GM12873 (cell line): ENCODE measurements at regions not wholly inside any gene's neighbourhood (a gene's known extent, or its start where the extent isn't known, plus 50 kb on each side); places are given as distances from the start of the nearest gene placed in this dataset.

Experiments used
- CTCF ChIP-seq: IDR thresholded peaks from 2 replicates; pipeline ENCODE4 v1.5.1; 2012; ENCODE audit warnings: low read depth, mild to moderate bottlenecking, moderate library complexity, low read length, control low read depth; ENCODE audit not compliant: insufficient read depth; ENCODE audit errors: missing control alignments

- TF ChIP-seq CTCF, result no peak
Measured at GRCh38 chr12:60265741-60266140, 669.9 kb downstream of the SLC16A7 start.

GRCh38 chr12:60266381-60266852 is 670.6 kb downstream of the SLC16A7 start:
- no peak for TF ChIP-seq CTCF

GRCh38 chr12:60269611-60270269 is 673.9 kb downstream of the SLC16A7 start:
- TF ChIP-seq CTCF, result no peak

- TF ChIP-seq CTCF, result no peak
Measured at GRCh38 chr12:60271816-60272215, 676.0 kb downstream of the SLC16A7 start.

- TF ChIP-seq CTCF, result no peak
Measured at GRCh38 chr12:60278209-60278608, 682.4 kb downstream of the SLC16A7 start.

GRCh38 chr12:60279221-60279620 is 683.4 kb downstream of the SLC16A7 start:
- TF ChIP-seq CTCF, result no peak

- TF ChIP-seq CTCF, result no peak
Measured at GRCh38 chr12:60281522-60281921, 685.7 kb downstream of the SLC16A7 start.
